ENCODE measurements at regions not wholly inside any gene's neighbourhood (a gene's known extent, or its start where the extent isn't known, plus 50 kb on each side); places are given as distances from the start of the nearest gene placed in this dataset.

- no peak for TF ChIP-seq POLR2AphosphoS5 (IDR thresholded peaks at IDR 0.05; ENCODE audit: low read depth)
- no peak for TF ChIP-seq CTCF (conservative IDR thresholded peaks at IDR 0.05; ENCODE audit: low read depth in 2 of 2)
- TF ChIP-seq CREB1 (CRISPR knock-in tag; IDR thresholded peaks at IDR 0.05; ENCODE audit: low read depth), result no peak
- no peak for TF ChIP-seq REST (IDR thresholded peaks at IDR 0.05; ENCODE audit: unreplicated experiment)
- TF ChIP-seq JUNB (IDR thresholded peaks at IDR 0.05; ENCODE audit: unreplicated experiment), result no peak
- no peak for TF ChIP-seq EZH2 (IDR thresholded peaks at IDR 0.05; ENCODE audit: low read depth, unreplicated experiment)
Observed at GRCh38 chr16:8217201-8217600, 373.1 kb downstream of the TMEM114 start.

All from GM23338 (cell line).